ENCODE measurements at regions not wholly inside any gene's neighbourhood (a gene's known extent, or its start where the extent isn't known, plus 50 kb on each side); places are given as distances from the start of the nearest gene placed in this dataset.

- POLR2A ChIA-PET, result no interaction called here
- in situ Hi-C loops (cut with HindIII; ENCODE audit: extremely low pct_ligation_motif_present, low pct_unique_long_range_greater_than_20kb), result no loop called here
- Histone ChIP-seq H3K27ac (ENCODE audit: extremely low read length, insufficient read depth, low read length) (no peak overlapping the region), H3K4me3 (replicated peaks in 1 of 3; ENCODE audit: insufficient read depth in 1 of 3, low read depth in 2 of 3, low read length in 3 of 3) (no peak overlapping the region), H2AFZ (ENCODE audit: low read length) (no peak overlapping the region), H3K27me3 (ENCODE audit: control insufficient read depth in 1 of 2, insufficient read depth in 2 of 2, low read length in 2 of 2) (no peaks in the 10 kb centered on the region), H3K9me3 (ENCODE audit: low read length) (no peaks in the 10 kb centered on the region), H3K9ac (ENCODE audit: insufficient read depth, low read depth, low read length) (no peak overlapping the region), H3K79me2 (ENCODE audit: insufficient read depth, low read length) (no peaks in the 10 kb centered on the region), H4K20me1 (ENCODE audit: insufficient read depth, low read length) (no peaks in the 10 kb centered on the region), H3K4me2 (ENCODE audit: low read depth, low read length) (no peak overlapping the region), H3K4me1 (ENCODE audit: insufficient read depth, low read length) (no peaks in the 10 kb centered on the region), H3K36me3 (replicated peaks in 1 of 2; ENCODE audit: control insufficient read depth in 1 of 2, insufficient read depth in 2 of 2, low read length in 2 of 2) (no peaks in the 10 kb centered on the region)
- ATAC-seq (no peak), DNase-seq (ENCODE audit: low spot score) (no peak), FAIRE-seq (no peak)
- intact Hi-C loops (cut with micrococcal nuclease; ENCODE audit: unreplicated experiment), result no loop called here
- BruUV-seq (replicated peaks), result no TSS peak
- 27% methylated on average over 5 of the region's 5 CpGs for WGBS (ENCODE audit: low lambda C conversion rate)
- CTCF ChIA-PET (ENCODE audit: low intra/inter-chr PET ratio, low total read pairs), result no interaction called here
- no peak for TF ChIP-seq CHD4 (IDR thresholded peaks at IDR 0.05; ENCODE audit: borderline replicate concordance, low read length)
- TF ChIP-seq, protein P1, sequence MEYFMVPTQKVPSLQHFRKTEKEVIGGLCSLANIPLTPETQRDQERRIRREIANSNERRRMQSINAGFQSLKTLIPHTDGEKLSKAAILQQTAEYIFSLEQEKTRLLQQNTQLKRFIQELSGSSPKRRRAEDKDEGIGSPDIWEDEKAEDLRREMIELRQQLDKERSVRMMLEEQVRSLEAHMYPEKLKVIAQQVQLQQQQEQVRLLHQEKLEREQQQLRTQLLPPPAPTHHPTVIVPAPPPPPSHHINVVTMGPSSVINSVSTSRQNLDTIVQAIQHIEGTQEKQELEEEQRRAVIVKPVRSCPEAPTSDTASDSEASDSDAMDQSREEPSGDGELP (IDR thresholded peaks at IDR 0.05; ENCODE audit: borderline replicate concordance, low read depth), result no peak
- no peak for TF ChIP-seq TP53 (CRISPR knock-in tag; conservative IDR thresholded peaks at IDR 0.05)
- TF ChIP-seq, protein P2, sequence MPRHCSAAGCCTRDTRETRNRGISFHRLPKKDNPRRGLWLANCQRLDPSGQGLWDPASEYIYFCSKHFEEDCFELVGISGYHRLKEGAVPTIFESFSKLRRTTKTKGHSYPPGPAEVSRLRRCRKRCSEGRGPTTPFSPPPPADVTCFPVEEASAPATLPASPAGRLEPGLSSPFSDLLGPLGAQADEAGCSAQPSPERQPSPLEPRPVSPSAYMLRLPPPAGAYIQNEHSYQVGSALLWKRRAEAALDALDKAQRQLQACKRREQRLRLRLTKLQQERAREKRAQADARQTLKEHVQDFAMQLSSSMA (CRISPR knock-in tag; IDR thresholded peaks at IDR 0.05), result no peak
- TF ChIP-seq ZNF34 (CRISPR knock-in tag; IDR thresholded peaks at IDR 0.05; ENCODE audit: borderline replicate concordance), result no peak
- no peak for TF ChIP-seq ZNF230 (CRISPR knock-in tag; IDR thresholded peaks at IDR 0.05)
- no peak for TF ChIP-seq SNRNP70 (IDR thresholded peaks at IDR 0.05; ENCODE audit: low read depth, low read length)
- no peak for TF ChIP-seq ZNF547 (CRISPR knock-in tag; IDR thresholded peaks at IDR 0.05)
- TF ChIP-seq THAP9 (CRISPR knock-in tag; IDR thresholded peaks at IDR 0.05; ENCODE audit: borderline replicate concordance), result no peak
Observed at GRCh38 chr6:14999106-14999505, 246.8 kb upstream of the JARID2 start.

Data from HepG2 (cell line).